LNCAP (cell line): ENCODE measurements at regions not wholly inside any gene's neighbourhood (a gene's known extent, or its start where the extent isn't known, plus 50 kb on each side); places are given as distances from the start of the nearest gene placed in this dataset.

Experiments used
- CTCF ChIP-seq: fragments of 450-650 bp; IDR thresholded peaks from 2 replicates; pipeline ENCODE4 v1.5.1; 2017; ENCODE audit warnings: mild to moderate bottlenecking

DNA sequence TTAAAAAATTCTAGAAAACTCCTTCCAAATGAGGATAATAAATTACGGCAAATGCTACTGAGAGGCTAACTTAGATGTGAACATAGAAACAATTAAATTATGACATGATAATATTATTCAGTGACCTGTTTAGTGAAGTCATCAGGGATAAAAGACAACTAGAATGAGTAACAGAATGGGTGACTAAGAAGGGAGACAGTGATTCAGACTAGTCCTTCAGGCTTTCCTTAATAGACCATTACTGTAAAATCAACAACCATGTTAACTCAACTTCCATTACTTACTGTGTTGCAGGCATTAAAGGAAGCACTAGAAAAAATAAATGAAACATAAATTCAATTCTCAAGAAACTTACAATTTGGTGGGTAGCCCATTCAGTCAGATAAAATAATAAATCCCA is 543.9 kb upstream of the LRFN5 start:
- TF ChIP-seq CTCF = no peak

DNA sequence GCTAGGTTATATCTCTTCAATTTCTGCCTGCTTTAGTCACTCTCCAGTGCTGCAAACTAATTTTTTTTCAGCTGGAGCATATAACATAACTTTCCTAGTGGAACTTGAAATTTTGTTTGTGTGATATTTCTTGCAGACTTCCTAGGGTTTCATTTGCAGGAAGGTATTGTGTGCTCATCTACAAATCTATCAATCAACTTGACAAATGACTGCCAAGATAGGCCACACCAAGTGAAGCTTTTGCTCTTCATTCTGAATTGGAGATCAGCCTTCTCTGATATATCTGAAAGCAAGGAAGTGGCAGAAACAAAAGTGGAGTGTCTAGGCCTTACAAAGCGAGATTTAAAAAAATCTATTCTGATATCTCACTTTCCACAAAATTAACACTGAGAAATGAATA is 551.1 kb upstream of the LRFN5 start:
- TF ChIP-seq CTCF = no peak

DNA sequence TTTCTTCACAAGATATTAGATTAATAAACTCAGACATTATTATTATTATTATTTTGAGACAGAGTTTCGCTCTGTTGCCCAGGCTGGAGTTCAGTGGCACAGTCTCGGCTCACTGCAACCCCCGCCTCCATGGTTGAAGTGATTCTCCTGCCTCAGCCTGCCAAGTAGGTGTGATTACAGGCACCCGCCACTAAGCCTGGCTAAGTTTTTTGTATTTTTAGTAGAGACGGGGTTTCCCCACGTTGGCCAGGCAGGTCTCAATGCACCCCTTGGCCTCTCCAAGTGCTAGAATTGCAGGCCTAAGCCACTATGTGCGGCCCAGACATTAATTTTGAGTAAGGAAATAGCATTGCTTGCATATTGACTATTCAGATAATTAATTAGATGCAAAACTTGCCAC is 554.9 kb upstream of the LRFN5 start:
- TF ChIP-seq CTCF = no peak

- no peak for TF ChIP-seq CTCF
Measured at GRCh38 chr14:41047763-41048162, 558.9 kb upstream of the LRFN5 start.

GRCh38 chr14:41037388-41037787 is 569.3 kb upstream of the LRFN5 start:
- no peak for TF ChIP-seq CTCF

DNA sequence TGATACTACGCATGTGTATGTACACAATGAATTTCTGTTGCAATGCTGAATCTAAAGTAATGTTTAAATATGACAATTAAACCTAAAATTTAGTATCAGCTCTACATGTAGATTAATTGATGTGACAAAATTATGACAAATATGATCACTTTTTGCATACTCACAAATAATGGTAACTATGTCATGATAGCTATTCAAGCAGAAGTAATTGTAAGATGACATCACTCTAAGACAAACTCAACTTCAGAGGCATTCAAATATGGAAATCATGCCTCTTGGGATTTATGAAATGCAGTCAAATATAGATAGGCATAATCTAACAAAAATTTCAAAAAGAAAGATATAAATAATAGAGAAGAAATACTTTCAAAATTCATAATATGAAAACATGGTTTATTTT is 571.7 kb upstream of the LRFN5 start:
- no peak for TF ChIP-seq CTCF

DNA sequence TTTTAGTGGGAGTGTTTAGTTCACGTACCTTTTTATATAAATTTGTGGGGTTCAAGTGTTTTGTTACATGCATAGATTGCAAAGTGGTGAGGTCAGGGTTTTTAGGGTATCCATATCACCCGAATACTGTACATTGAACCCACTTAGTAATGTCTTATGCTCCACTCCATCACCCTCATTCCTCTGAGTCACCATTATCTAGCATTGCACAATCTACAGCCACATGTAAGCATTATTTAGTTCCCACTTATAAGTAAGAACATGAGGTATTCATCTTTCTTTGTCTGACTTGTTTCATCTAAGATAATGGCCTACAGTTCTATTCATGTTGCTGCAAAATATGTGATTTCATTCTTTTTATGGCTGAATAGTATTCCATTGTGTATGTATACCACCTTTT is 583.7 kb upstream of the LRFN5 start:
- TF ChIP-seq CTCF = no peak

DNA sequence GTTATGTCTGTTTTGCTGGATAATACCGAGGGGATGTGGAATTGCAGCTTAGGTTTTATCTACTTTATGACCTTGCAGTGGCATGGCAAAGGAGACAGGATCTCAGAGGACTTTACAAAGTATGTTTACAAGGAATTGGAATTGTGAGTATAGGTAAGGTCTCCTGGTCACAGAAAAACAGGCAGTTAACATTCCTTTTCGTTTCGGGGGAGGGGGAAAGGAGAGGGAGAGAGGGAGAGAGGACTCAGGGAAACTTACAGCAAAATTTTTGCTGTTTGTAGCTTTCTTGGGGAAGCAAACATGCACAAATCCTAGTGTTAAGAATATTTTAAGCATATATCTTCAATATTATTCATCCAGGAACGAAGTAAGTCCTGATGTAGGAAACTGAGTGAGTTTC is 590.5 kb upstream of the LRFN5 start:
- TF ChIP-seq CTCF = no peak
